Central memory CD4-positive, alpha-beta T cell (primary cell): ENCODE measurements at regions not wholly inside any gene's neighbourhood (a gene's known extent, or its start where the extent isn't known, plus 50 kb on each side); places are given as distances from the start of the nearest gene placed in this dataset.

Experiments used
- DNase-seq: peaks from one replicate; pipeline ENCODE4 v3.0.0; 2022

DNA sequence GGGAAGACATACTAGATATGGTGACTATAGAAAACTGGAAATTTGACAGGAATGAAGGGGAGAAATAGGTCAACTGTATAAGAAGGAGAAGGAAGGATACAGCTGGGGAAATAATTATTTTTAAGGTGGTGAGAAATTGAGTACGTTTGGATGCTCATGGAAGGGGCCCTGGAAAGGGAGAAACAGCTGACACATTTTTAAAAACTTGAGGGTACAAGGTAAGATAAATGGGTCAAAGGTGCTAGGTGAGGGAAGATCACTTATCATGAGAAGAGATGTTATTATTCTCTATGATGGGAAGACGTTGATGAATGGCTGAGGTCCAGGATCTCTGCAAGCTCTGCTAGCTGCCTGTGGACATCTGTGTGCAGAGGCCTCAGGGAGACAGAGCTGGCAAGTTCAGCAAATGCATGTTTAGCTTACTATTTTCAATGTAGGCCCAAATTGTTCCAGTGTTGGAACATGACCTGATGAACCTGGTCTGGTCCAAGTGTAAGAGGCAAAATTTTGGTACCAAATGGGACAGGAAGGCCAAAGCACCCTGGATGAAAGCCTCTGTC is 181.7 kb downstream of the MTRR start:
- no peak for DNase-seq

DNA sequence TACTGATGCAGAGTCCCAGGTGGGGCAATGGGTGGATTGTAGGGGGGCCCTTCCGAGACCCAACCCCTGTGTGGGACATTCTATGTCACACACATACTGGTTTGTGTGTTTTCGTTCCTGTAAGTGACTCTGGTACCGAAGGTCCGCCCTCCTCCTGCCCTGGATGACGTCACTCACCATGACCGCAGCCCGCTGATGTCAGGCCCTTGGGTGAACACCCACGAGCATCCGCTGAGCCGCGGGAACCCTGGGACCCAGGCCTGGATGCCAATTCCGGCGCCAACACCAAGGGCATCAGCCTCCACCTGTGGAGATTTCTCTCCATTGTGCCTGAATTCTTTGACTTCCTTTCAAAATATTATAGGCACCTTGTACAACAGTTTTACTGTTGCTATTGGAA is 184.3 kb downstream of the MTRR start:
- DNase-seq = no peak

- DNase-seq = no peak
These were observed 188.8 kb downstream of the MTRR start for GRCh38 chr5:8057769-8058168.

GRCh38 chr5:8058616-8059190 is 189.8 kb downstream of the MTRR start:
- DNase-seq = no peak

- DNase-seq = no peak
These were observed 190.4 kb downstream of the MTRR start for GRCh38 chr5:8059337-8059736.

DNA sequence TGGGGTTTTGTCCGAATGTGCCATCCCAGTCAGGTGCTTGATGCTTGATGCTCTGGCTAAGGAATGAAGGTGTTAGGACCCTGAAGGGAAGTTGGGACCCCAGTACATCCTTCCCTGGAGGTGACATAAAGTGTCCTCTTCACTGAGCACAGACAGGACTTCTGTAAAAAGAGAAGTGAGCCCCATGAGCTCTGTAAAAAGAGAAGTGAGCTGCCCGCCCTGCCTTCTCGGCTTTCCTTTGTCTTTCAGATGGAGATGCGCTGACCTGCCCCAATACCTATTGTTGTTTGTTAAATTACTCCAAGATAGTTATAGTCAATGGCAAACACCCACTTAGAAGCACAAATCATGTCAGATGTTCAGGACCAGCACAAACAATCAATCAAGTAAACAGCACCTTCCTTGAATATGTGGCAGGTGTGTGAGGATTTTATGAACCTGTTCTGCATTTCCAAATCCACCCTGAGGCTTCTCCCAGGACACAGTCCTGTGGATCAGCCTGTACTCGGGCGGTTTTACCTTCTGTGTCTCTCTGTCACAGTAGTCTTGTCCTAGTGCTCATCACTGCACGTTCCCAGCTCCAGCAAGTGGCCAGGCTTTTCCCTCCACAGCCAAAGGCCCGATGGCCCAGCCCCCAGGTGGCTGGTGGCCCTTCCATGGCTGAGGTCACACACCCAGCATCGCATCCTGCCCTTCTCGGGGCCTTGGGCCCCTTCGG is 191.4 kb downstream of the MTRR start:
- no peak for DNase-seq

GRCh38 chr5:8060953-8061429 is 192.0 kb downstream of the MTRR start:
- DNase-seq = no peak

- no peak for DNase-seq
These were observed 193.6 kb downstream of the MTRR start for GRCh38 chr5:8062521-8062920.

DNA sequence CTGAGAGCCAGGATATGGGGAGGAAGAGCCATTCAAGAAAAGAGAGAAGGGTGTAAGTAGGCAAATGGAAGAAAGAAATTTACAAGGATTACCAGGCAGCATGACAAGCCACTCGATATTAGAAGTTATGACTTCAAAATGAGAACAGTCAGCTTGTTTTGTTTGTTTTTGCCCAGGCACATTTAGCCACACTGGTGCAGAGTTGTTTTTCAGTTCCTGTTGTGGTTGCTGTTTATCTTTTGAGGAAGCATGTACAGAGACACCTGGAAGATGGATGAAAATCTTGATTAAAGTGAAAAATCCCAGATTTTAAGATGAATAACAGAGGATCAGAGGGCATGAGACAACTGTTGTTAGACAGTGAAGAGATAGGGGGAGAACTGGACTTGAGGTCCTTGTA is 199.1 kb downstream of the MTRR start:
- no peak for DNase-seq

- no peak for DNase-seq
These were observed 201.2 kb downstream of the MTRR start for GRCh38 chr5:8070138-8070537.

GRCh38 chr5:8079056-8079455 is 210.1 kb downstream of the MTRR start:
- no peak for DNase-seq

- no peak for DNase-seq
These were observed 212.2 kb downstream of the MTRR start for GRCh38 chr5:8081179-8081578.

- no peak for DNase-seq
These were observed 224.7 kb downstream of the MTRR start for GRCh38 chr5:8093669-8094068.

DNA sequence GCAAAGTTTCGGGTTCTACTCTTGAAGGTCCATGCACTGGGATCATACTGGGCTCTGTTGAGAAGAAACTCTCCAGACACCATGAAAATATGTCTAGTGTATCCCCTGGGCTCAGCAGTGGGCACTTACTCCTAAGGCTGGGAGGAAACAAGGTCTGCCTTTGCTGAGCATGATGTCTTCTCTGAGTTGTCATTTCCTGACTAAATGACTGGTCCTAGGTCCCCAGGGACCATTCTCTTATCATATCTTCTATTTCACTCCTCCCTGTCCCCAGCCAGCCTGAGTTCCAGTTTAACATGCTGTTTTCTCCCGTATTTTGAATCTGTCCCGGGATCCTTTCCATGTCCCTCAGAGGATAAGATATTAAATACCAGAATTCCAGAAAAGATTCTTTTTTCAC is 225.4 kb downstream of the MTRR start:
- no peak for DNase-seq

DNA sequence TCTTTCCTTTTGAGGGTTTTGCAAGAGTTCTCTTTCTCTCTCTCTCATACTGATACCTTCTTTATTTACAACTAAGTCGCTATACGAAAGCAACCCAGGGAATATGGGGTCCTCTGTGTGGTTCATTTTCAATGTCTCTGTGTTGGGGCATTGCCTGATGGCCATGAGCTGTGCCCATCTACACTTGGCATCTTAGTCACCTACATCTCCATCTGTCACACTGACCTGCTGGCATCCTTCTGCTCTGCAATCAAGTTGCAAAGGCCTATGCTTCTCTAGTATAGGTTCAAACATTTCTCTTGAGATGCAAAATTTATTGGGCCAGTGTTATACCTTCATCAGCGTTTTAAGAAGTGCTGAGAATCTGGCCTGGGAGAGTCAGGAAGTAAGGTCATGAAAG is 228.2 kb downstream of the MTRR start:
- no peak for DNase-seq

DNA sequence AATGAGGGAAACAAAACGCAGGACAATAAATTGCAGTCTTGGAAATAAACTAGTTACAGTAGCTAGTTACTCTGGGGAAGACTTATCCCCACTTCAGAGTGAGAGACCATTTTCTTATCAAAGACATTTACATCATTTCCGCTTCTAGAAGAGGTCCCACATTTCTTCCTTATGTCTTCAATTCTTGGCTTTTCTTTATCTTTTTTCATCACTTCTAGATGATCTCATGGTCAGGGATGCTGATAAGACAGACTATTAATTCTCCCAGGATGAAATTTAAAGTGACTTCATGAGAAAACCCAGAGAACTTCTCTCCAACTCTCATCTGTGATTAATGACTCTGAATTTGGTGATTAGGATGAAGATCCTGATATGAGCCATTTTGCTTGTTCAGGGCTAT is 229.1 kb downstream of the MTRR start:
- DNase-seq = no peak

DNA sequence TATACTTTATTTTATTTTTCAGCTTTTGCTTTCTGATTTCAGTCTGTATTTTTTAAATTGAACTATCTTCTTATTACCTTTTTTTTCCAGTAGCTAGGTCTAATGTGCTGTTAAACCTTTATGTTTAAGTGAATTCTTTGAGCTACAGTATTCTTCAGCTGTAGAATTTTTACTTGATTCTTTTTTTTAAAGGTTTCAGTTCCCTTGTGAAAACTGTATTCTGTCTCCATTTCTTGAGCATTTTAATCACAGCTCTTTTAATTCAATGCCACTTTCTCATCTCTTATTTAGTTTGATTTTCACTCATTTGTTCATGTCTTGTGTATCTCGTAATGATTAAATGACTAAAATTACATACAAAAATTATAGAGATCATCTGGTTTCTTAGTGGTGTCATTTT is 233.8 kb downstream of the MTRR start:
- DNase-seq = no peak

DNA sequence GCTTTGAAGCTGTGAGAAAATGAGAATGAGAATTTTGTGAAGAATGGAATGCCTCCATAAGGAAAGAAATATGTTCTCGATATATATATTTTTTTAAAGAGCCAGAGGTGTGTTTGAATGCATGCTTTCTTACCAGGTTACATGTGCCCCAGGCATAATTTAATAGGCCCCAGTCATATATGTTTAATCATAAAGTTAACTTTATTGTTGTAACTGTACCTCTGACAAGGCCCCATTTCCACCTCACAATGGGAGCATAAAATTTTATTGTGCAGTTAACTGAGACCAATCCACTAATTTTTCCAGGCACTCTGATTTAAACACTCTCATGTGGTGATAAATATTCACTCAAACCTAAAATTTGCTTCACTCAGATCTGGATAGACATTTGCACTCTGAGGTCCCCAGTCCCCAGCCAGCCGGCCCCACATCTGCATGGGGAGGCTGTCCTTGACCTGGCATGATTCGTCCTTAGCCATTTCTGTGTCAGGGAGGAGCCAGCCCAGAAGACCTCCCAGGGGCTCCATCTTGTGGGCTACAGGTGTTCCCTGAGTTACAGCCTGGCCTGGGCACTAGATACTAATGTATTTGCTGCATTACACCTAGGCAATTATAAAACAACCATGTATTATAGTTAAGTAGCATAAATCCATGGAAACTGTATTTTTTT is 245.8 kb downstream of the MTRR start:
- DNase-seq = no peak

DNA sequence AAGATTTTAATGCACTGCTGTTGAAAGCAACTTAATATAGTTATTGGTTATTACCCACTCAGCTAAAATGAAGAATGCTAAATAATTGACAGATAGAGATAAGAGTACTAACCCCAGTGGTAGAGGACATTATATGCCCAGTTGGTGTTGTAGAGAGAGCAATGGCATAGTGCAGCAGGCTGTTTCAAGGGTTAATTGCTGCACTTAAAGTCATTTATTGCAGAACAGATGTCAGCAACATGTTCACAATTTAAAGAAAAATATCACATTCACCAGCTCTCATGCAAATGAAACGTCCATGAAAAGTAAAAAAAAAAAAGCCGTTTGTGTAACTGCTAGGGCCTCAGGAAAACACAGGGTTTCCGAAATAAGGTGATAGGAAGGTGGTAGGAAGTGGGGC is 254.6 kb downstream of the MTRR start:
- DNase-seq = no peak

GRCh38 chr5:8134609-8135008 is 265.7 kb downstream of the MTRR start:
- DNase-seq = no peak

DNA sequence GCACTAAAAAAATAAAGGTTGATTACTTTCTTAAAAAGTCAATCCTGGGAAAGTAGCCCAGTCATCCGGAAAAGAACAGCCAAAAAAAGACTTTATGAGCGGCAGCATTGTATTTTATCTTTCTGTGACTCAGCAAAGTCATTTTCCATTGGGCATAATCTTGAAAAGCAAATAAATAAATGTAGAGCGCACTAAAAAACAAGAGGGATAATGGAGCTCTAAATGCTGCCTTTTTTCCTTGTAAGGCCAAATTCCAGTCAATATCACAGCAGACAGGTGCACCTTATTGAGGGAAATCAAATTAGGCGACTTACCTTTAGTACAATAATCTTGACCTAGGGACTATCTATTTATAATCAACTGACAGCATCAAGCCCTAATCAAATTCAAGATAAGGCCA is 266.8 kb downstream of the MTRR start:
- DNase-seq = no peak

DNA sequence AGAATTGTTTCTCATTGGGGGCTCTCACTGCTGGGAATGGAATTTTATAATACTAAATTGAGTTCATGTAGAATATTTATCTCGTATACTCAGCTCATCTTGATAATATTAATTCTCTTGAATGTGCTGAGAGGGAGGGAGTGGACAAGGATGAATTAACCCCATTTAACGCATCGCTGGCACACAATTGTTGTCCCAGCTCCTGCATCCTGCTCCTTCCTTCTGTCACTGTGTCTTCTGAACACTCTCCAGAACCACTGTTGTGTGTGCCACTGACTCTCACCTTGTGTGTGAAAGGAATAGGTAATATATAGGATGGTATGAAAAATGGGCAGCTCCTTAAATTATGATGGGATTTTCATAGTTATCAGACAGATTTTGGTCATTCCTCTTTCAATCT is 267.3 kb downstream of the MTRR start:
- DNase-seq = no peak

- DNase-seq = no peak
These were observed 269.1 kb downstream of the MTRR start for GRCh38 chr5:8137941-8138550.

- no peak for DNase-seq
These were observed 269.9 kb downstream of the MTRR start for GRCh38 chr5:8138884-8139283.
